ENCODE measurements at regions not wholly inside any gene's neighbourhood (a gene's known extent, or its start where the extent isn't known, plus 50 kb on each side); places are given as distances from the start of the nearest gene placed in this dataset.

DNA sequence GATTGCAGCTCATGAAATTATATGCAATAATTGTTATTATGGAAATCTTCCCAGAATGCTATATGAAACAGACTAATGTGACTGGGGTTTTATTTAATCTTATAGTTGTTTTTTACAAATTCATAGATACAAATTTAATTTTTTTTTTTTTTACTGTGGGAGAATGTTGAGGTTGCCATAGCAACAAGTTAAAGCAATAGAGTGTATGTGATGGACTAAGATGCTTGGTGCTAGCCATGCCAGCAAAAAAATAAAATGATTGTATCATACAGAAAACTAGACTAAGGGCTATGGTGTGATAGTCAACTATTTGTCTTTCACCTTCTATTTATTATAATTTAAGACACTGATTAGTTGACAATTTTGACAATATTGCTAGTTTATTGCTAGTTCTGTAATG, 163.2 kb upstream of the BLID start:
- TF ChIP-seq, protein P1, sequence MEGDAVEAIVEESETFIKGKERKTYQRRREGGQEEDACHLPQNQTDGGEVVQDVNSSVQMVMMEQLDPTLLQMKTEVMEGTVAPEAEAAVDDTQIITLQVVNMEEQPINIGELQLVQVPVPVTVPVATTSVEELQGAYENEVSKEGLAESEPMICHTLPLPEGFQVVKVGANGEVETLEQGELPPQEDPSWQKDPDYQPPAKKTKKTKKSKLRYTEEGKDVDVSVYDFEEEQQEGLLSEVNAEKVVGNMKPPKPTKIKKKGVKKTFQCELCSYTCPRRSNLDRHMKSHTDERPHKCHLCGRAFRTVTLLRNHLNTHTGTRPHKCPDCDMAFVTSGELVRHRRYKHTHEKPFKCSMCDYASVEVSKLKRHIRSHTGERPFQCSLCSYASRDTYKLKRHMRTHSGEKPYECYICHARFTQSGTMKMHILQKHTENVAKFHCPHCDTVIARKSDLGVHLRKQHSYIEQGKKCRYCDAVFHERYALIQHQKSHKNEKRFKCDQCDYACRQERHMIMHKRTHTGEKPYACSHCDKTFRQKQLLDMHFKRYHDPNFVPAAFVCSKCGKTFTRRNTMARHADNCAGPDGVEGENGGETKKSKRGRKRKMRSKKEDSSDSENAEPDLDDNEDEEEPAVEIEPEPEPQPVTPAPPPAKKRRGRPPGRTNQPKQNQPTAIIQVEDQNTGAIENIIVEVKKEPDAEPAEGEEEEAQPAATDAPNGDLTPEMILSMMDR (IDR thresholded peaks at IDR 0.05): no peak
- no peak for TF ChIP-seq POLR2A (IDR thresholded peaks at IDR 0.05)
